ENCODE measurements at regions not wholly inside any gene's neighbourhood (a gene's known extent, or its start where the extent isn't known, plus 50 kb on each side); places are given as distances from the start of the nearest gene placed in this dataset.
"Not testable (repeated sequence)": the region's sequence is repeated elsewhere in the genome, so short reads cannot be mapped to it uniquely, and the experiment has no call there.

- no peak for DNase-seq (ENCODE audit: low spot score)
Measured at GRCh38 chr1:198977909-198978308, 339.1 kb downstream of the PTPRC start.

GRCh38 chr1:198978523-198978922 lies 339.7 kb downstream of the PTPRC start:
- no peak for DNase-seq (ENCODE audit: low spot score)

GRCh38 chr1:198986036-198986435 lies 347.2 kb downstream of the PTPRC start:
- DNase-seq (ENCODE audit: low spot score), result no peak

- DNase-seq (ENCODE audit: low spot score), result no peak
Measured at GRCh38 chr1:198986442-198986841, 347.6 kb downstream of the PTPRC start.

GRCh38 chr1:199002661-199003060 lies 363.8 kb downstream of the PTPRC start:
- no peak for DNase-seq (ENCODE audit: low spot score)

GRCh38 chr1:199007423-199007822 lies 368.6 kb downstream of the PTPRC start:
- DNase-seq (ENCODE audit: low spot score), result no peak

GRCh38 chr1:199009447-199009846 lies 370.6 kb downstream of the PTPRC start:
- DNase-seq (ENCODE audit: low spot score), result no peak

GRCh38 chr1:199010492-199010891 lies 371.7 kb downstream of the PTPRC start:
- no peak for DNase-seq (ENCODE audit: low spot score)

GRCh38 chr1:199010933-199011332 lies 372.1 kb downstream of the PTPRC start:
- DNase-seq (ENCODE audit: low spot score), result no peak

- DNase-seq (ENCODE audit: low spot score), result no peak
Measured at GRCh38 chr1:199015799-199016198, 377.0 kb downstream of the PTPRC start.

- DNase-seq (ENCODE audit: low spot score), result no peak
Measured at GRCh38 chr1:199018471-199019135, 379.8 kb downstream of the PTPRC start.

- DNase-seq (ENCODE audit: low spot score), result no peak
Measured at GRCh38 chr1:199020051-199020450, 381.2 kb downstream of the PTPRC start.

- DNase-seq (ENCODE audit: low spot score), result no peak
Measured at GRCh38 chr1:199020904-199021303, 382.1 kb downstream of the PTPRC start.

- DNase-seq (ENCODE audit: low spot score), result no peak
Measured at GRCh38 chr1:199029401-199029800, 390.6 kb downstream of the PTPRC start.

GRCh38 chr1:199029855-199030254 lies 391.0 kb downstream of the PTPRC start:
- DNase-seq (ENCODE audit: low spot score), result no peak

GRCh38 chr1:199030541-199030940 lies 391.7 kb downstream of the PTPRC start:
- not testable (repeated sequence) for DNase-seq (ENCODE audit: low spot score)

- not testable (repeated sequence) for DNase-seq (ENCODE audit: low spot score)
Measured at GRCh38 chr1:199031170-199031569, 392.3 kb downstream of the PTPRC start.

GRCh38 chr1:199032479-199032878 lies 393.6 kb downstream of the PTPRC start:
- DNase-seq (ENCODE audit: low spot score), result not testable (repeated sequence)

- DNase-seq (ENCODE audit: low spot score), result no peak
Measured at GRCh38 chr1:199033661-199034060, 394.8 kb downstream of the PTPRC start.

GRCh38 chr1:199038156-199038555 lies 399.3 kb downstream of the PTPRC start:
- no peak for DNase-seq (ENCODE audit: low spot score)

- no peak for DNase-seq (ENCODE audit: low spot score)
Measured at GRCh38 chr1:199040076-199040905, 401.5 kb downstream of the PTPRC start.

GRCh38 chr1:199041173-199041914 lies 402.5 kb downstream of the PTPRC start:
- DNase-seq (ENCODE audit: low spot score), result no peak

- no peak for DNase-seq (ENCODE audit: low spot score)
Measured at GRCh38 chr1:199042193-199042592, 403.4 kb downstream of the PTPRC start.

Data from HuH-7 (cell line).